GM19438 (cell line): ENCODE measurements at regions not wholly inside any gene's neighbourhood (a gene's known extent, or its start where the extent isn't known, plus 50 kb on each side); places are given as distances from the start of the nearest gene placed in this dataset.

Source experiments
- ATAC-seq: cut with Tn5 transposase; IDR thresholded peaks from one replicate; pipeline ENCODE4 v1.9.1; 2021; ENCODE audit warnings: low read depth; ENCODE audit not compliant: unreplicated experiment

DNA sequence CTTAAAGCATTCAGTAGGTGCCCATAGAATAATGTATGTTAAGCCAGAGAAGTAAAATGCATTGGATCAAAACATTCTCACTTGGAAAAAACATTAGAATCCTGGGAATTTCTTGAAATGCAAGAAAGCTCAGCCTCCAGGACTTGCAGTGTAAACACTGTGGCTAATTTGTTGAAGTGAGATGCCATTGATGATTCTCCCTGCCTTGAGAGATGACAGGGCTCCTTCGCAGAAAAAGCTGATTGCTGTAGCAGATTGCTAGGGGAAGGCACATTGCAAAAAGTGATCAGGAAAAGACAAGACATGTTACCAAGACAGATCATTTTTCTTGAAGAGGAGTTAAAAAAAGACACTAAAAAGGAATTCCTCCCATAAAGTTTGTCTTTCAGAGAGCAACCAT lies 204.2 kb upstream of the HMGA2 start:
- no peak for ATAC-seq

DNA sequence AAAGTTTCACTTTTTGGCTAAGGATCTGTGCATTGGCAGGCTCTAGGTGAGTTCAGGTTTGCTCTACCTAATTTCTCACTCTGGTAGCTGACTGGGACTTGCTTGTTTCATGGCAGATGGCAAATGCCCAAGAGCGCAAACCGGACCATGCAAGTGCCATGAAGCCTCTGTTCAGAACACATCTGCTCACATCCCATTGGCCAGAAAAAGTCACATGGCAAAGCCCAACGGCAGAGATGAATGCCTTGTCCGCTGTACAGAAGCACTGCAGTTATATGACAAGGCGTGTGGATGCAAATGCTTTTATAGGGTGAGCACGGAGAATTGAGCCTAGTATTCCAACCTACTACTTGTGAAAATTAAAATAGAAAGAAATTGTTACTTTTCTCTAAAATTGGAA lies 202.2 kb upstream of the HMGA2 start:
- no peak for ATAC-seq

DNA sequence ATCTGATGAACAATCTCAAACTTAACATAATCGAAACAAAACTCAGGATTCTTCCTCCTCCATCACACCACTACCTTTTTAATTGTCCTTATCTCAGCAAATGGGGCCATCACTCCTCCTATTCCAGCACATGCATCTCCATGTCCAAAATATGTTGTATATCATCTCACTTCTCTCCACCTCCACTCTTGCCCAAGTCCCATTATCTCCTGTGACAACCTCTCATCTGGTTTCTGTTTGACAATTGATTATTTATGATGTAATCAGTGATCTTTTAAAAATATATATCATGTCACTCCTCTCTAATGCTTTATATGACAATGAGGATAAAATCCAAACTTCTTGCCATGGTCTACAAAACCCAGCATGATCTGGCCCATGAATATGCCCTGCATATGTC lies 200.8 kb upstream of the HMGA2 start:
- no peak for ATAC-seq

DNA sequence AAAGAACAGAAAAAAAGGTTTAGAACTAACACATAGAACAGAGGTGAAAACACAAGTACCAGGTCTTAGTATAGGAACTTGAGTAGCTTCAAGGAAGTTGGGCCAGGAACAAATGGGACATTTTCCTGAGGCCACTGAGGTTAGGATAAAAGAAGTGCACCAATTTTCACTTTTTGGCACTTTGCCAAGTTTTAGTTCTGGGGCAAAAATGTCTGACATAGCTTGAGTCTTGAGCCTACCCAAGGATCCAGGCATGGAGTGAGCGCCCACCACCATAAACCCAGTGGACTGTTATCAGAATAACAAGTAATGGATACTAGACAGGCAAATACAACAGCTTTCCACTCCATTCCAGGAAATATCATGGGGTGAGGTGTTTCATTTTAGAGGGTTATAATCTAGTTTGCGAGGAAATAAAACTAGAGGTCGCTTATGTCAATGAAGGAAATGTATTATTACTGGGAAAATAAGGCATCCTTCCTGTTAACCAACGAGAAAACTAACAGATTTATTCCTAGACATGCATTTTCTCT lies 199.7 kb upstream of the HMGA2 start:
- no peak for ATAC-seq

DNA sequence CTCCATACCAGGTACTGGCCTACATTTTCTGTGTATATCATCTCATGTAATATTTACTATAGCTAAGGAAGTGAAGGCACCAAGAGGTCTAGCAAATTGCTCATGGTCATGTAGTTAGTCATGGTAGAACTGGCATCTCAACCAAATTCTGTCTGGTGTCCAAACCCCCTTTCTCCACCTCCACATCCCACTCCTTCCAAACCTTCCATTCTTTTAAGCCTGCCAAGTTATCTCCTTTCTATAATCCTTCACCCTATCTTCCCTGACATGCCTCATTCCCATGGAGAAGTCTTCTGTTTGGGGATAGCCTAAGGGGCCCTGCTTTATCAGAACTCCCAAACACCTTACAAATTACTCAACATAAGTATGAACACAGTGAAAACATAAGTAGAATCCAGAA lies 196.2 kb upstream of the HMGA2 start:
- no peak for ATAC-seq

DNA sequence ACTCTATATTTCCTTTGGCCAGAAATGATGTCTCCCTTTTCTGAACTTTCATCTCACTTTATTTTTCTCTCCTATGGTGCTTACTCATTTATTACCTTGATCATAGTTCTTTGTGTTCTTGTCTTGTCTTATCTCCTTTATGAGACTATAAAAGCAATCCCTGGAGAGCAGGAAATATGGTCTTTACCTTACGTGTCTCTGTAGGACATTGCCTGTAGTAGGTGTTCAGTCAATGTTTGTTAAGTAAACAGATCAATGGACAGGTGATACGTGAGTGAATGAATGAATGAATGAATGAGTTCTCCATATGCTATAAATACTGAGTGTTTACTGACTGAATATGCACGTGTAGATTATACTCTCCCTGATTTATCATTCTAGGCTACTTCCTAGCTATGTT lies 193.7 kb upstream of the HMGA2 start:
- no peak for ATAC-seq

DNA sequence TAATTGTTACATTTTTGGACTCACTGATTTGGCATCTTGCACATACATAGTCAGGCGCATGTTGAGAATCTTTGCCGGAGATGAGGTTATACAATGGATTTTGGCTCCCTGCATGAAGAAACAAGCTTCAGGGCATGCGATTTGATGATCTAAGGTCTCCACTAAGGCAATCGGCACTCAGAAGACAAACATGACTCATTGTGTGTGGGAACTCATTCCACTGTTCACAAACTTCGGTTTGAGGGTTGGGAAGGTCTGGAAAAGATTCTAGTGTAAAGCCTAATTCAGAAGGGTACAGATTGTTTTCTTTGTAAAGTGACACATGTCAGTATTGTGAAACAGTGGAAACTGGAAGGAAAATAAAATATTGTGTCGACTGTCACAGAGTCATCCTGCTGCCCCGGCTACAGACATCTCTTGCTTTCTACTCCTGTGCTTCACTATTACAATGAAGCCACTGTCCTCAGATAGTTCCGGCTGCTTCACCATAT lies 192.6 kb upstream of the HMGA2 start:
- no peak for ATAC-seq

DNA sequence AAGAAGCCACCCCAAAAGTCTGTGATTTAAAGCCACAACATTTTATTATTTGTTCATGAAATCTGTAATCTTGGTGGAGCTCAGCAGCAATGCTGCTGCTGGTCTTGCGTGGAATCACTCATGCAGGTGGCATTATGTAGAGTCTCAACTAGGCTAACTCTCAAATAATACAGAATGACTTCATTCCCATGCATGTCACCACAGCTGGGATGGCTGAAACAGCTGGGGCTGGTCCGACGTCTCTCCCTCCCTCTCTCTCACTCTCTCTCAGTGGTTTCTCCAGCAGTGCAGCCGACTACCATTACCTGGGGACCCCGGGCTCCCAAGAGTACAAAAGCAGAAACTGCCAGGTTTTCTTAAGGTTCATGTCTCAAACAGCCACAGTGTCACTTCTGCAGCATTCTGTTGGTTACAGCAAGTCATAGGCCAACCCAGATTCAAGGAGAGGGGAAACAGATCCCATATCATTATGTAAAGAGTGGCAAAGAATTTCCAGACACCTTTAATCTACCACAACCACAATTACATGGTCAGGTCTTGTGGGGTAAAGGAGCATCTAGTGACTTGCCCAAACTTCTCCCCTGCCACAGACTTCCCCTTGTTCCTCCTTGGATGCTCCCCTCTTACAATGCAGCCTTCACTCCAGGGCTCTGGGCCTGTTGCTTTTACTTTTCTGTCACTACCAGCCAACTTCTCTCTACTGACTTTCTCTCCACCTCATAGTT lies 192.0 kb upstream of the HMGA2 start:
- ATAC-seq = no peak

DNA sequence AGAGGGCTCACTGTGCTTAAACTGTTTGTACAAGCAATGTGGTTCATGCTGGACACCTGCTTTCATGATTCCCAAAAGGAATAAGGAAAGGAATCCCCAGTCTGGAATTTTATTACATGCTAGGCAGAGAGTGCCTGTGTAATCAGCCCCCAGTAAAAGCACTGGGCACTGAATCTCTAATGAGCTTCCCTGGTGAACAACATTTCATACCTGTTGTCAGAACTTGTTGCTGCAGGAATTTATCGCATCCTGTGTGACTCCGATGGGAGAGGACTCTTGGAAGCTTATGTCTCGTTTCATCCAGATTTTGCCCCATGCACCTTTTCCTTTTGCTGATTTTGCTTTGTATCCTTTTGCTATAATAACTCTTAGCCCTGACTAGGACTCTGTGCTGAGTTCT lies 190.2 kb upstream of the HMGA2 start:
- ATAC-seq = no peak

DNA sequence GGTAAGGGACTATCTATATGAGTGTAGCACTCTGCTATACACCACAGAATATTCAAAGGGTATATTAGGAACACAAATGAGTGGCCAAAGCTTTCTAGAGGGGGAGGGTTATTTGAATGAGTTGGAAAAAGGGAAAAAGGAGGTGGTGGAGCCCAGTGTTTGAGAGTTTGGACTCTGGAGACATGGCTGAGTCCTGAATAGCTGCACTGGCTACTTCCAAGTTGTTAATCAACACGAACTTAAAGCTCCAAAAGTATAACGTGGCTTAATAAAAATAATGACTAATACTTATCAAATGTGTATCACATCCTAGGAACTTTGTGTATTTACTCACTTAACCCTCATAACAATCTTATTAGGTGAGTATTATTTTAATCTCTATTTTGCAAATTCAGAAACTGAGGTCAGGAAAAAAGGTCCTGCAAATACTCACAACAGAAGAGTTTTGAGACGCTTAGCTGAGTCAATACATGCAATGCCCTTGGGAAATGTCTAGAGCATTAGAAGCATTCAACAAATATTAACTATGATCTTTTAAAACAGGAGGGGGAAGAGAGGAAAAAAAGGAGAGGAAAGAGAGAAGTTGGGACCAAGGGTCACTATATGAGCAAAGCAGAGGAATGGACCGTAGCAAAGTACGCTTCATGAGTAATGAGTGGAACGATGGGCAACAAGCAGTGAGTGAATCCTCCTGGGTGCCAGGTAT lies 189.5 kb upstream of the HMGA2 start:
- ATAC-seq = no peak

DNA sequence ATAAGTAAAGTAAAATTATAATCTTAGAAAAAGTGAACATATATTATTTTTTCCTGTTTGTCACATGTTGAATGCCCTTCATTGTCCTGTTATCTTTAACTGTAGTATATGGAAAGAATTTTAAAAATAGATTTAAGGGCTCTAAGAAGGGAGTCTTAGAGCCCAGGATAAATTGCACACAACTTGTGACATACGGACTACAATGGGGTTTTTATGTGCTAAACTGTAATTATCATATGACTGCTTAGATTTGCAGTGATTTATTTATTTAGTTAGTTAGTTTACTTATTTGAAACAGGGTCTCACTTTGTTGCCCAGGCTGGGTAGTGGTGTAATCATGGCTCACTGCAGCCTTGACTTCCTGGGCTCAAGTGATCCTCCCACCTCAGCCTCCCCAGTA lies 187.8 kb upstream of the HMGA2 start:
- ATAC-seq = no peak

DNA sequence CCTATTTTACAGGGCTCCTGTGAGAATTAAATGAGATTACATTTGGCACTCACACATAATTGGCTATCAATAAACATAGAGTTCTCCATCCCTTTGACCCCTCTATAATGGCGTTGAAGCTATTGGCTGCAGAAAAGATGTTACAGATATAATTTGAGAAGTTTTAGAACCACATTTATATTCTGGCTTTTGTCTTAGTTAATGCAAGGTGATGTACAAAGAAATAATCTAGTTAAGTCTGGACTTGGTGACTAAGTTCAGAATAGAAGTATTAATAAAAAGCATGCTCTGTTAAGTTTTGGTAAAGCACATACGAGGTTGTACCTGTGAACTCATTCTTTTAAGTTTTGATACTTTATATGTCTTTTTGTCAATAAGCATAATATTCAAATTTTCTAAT lies 187.1 kb upstream of the HMGA2 start:
- no peak for ATAC-seq

DNA sequence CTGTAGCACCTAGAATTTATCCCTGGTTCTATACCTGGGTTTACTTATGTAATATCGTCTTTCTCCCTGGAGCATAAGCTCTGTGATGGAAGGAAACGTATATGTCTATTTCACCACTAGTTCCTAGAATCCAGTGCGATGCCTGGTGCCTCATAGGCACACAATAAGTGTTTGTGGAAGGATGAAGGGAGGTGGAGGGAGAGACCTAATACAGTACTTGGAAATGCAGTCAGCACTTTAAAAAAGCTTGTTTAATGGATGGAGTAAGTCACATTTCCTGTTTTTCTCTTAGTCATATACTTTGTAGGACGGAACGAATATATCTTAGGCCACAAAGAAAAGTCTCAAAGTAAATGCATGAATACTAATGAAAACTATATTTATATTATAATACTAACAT lies 186.5 kb upstream of the HMGA2 start:
- ATAC-seq = no peak

DNA sequence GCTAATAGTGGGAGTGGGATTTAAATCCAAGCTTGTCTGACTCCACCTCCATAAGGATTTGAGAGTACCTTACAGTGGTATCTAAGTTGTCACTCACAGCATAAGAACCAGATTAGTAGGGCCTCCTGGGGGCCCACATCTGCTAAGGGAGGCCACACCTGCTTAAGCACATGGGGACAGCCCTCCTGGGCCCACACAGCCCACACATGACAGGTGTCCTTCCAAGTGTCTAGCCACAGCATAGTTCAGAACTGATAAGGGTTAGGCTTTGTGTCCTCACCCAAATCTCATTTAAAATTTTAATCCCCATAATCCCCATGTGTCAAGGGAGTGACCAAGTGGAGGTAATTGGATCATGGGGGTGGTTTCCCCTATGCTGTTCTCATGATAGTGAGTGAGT lies 186.0 kb upstream of the HMGA2 start:
- ATAC-seq = no peak

DNA sequence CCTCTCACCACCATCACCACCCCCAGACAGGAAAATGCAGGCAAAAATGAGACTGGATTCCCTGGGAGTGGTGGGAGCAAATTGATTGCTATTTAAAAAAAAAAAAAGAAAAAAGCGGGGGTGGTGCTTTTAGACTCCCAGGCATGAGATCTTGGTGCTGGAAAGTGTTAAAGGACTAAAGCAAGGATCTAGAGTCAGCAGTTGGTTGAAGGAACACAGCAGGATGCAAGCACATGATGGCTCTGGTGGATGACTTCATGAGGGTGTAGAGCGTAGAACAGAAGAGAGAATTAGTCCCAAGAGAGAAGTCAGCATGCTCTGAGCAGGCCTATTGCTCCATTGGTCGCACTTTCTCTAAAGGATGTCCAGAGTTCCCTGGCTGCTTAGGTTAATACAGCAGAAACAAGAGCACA lies 183.8 kb upstream of the HMGA2 start:
- no peak for ATAC-seq

DNA sequence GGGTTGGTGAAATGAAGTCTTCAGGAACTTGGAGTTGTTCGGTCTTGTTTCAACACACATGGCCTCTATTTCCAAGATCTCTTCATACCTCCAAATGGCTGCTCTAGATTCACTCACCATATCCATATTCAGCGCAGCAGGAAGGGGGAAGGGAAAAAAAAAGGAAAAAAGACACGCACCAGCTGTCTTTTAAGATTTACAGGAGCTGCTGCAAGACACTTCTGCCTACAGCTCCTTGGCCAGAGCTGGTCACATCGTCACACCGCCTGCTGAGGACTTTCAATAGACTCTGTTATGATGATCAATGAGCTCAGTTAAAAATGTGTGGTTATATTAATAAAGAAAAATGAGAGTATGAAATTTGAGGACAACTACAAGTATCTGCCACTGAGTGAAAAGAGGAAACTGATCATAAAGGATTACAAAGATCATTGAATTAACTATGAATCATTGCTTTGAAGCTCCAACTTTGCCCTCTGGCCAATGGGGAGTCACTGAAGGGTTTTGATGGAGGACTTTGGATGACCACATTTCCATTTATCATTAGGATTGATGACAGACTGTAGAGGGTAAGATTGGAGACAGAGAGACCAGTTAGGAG lies 182.1 kb upstream of the HMGA2 start:
- ATAC-seq = no peak

DNA sequence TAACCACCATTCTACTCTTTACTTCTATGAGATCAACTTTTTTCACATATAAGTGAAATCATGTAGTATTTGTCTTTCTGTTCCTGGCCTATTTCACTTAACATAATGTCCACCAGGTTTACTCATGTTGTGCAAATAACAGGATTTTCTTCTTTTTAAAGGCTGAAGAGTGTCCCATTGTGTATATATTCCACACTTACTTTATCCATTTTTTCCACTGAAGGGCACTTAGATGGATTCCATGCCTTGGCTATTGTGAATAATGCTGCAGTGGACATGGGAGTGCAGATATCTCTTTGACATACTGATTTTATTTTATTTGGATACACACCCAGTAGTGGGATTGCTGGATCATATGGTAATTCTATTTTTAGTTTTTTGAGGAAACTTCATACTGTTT lies 181.1 kb upstream of the HMGA2 start:
- no peak for ATAC-seq

DNA sequence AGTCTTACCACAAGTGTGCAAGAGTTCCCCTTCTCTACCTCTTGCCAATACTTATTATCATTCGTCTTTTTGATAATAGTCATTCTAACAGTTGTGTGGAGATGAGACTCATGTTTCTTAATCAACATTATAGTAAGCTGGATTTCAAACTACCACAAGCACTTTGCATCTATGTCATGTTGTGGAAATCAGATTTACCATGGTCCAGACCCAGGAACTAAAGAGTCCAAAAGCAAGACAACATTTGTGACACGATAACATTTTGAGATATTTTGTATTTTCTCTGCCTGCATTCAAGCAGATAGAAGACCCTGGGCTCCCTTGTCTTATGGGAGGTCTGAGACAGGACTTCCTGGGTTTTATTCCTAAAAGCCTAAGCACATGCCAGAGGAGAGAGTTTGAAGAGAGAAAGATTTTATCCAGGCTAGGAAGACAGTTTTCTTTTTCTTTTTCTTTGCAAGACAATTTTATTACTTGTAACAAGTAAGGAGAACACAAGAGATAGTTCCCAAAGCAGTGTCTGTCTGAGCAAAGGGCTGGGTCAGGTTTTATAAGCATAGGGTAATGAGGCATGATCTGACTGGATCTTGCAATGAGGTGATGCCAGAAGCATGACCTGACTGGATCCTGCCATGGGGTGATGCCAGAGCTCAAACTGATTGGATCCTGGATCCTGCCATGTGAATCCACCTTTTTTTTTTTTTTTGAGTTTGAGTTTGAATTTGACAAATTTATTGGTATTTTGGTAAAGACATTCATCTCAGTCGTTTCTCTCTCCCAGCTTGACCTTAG lies 180.5 kb upstream of the HMGA2 start:
- ATAC-seq = no peak

DNA sequence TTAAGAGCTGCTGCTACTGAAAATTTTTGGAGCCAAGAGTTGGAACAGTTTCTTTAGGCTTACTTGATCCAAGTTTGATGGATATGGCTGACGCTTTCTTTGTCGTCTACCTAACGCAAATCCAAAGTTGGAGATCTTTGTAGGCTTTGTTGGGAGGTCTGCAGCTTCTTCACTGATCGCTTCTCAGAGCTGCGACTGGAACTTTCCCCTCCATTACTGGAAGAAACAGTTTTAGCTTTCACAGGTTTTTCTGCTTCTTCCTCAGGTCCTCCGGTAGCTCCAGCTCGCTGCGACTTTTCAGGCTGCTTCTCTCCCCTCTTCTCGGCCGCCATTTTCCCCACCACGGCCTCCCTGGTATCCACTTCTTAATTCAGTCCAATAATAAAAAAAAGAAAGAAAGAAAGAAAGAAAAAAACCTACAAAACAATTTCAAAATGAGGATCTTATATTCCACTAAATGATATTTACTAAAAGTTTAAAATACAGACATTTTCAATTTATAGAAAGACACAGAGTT lies 178.1 kb upstream of the HMGA2 start:
- no peak for ATAC-seq

DNA sequence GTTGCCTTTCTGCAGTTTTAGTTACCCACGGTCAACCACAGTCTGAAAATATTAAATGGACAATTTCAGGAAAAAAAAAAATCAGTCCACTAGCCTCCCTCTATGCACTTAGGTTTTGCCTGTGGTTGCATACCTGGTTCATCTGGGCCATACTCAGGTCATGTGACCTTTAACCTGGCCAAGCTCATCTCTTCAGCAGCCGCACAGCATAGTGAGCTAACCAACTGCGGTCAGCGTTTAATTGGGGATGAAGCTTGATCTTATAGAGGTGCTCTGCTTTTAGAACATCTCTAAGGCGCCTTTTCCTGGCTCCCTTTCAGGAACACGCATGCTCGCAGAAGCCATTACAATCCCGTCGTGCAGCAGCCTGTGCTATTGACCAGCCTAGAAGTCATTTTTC lies 177.2 kb upstream of the HMGA2 start:
- no peak for ATAC-seq

DNA sequence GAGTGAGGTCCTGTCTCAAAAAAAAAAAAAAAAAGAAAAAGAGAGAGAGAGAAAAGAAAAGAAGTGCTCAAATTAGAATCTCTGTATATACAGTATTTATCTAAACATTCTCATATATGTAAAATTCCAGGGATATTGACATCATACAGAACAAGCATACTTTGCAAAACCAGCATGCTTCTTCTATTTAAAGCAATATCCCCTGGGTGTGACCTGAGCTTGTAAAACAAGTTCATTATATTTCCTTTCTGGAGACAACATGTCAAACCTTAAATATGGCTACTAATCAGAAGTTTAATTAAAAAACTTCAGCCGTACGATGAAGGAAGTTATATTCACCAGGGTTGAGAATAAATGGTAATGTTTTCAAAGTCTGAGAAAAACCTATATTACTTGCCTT lies 175.8 kb upstream of the HMGA2 start:
- no peak for ATAC-seq
